ENCODE measurements at regions not wholly inside any gene's neighbourhood (a gene's known extent, or its start where the extent isn't known, plus 50 kb on each side); places are given as distances from the start of the nearest gene placed in this dataset.

DNA sequence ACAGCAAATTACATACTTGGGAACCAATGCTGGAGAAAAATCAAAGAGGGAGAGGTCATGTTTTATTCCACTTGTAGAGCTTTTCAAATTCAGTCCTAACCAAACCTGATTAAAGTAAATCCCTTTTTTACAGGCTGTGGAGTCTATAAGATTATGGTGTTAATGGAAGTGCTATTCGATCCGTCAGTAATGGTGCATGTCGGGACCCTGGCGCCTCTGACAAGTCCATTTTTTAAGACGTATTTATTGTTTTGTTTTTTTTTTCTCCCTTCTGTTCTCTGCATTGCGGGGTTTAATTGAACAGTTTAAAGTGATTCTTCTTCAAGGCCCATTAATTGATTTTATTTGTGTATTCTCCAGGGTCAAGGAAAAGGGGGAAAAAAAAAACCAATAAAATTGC is 725.9 kb downstream of the TUSC7 start:
- TF ChIP-seq SP1 (IDR thresholded peaks at IDR 0.05), result no peak
- no peak for TF ChIP-seq TARDBP (IDR thresholded peaks at IDR 0.05)
- no peak for TF ChIP-seq ZNF384 (IDR thresholded peaks at IDR 0.05)
- TF ChIP-seq, protein P1, sequence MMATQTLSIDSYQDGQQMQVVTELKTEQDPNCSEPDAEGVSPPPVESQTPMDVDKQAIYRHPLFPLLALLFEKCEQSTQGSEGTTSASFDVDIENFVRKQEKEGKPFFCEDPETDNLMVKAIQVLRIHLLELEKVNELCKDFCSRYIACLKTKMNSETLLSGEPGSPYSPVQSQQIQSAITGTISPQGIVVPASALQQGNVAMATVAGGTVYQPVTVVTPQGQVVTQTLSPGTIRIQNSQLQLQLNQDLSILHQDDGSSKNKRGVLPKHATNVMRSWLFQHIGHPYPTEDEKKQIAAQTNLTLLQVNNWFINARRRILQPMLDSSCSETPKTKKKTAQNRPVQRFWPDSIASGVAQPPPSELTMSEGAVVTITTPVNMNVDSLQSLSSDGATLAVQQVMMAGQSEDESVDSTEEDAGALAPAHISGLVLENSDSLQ (IDR thresholded peaks at IDR 0.05), result no peak
- TF ChIP-seq ARNT (IDR thresholded peaks at IDR 0.05), result no peak
